Tibial nerve (tissue), 4 donors: ENCODE measurements at regions not wholly inside any gene's neighbourhood (a gene's known extent, or its start where the extent isn't known, plus 50 kb on each side); places are given as distances from the start of the nearest gene placed in this dataset.

Experiments
- EP300 ChIP-seq, 2 donors: sonication (generic); formaldehyde crosslinking; IDR thresholded peaks; one replicate each; pipeline ENCODE4 v1.6.1; 2017; ENCODE audit warnings: antibody characterized with exemption in 2 of 2, mild to moderate bottlenecking in 1 of 2
- POLR2A ChIP-seq, 2 donors: fragments of 450-650 bp; IDR thresholded peaks; one replicate each; pipeline ENCODE4 v1.6.1; 2017; ENCODE audit warnings: antibody characterized with exemption in 2 of 2, mild to moderate bottlenecking in 2 of 2, moderate library complexity in 2 of 2
- TF ChIP-seq, protein P1 (sequence below), 5 experiments: fragments of 200-600 bp in 3 of 5; fragments of 450-650 bp in 2 of 5; sonication (generic) in 3 of 5; IDR thresholded peaks; one replicate each; pipeline ENCODE4 v1.5.1; 2016 to 2019; ENCODE audit warnings: antibody characterized with exemption in 5 of 5, mild to moderate bottlenecking in 3 of 5, moderate library complexity in 2 of 5

DNA sequence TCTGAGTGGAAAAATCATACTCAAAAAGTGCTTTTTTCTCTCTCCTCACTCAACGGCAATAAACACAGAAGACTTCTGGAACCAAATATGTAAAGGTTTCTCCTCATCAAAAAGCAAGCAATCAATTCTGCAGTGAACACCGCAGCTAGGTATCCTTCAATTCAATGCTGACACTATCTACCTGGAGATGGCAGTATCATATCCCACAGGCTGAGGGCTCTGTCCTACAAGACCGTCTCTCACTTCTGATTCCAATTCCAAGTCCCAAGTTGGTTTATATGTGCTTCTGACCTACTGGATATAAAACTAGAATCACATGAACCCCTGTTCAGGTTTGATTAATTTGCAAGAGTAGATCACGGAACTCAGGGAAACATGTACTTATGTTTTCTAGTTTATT lies 59.7 kb upstream of the LUZP2 start:
- TF ChIP-seq, protein P1, sequence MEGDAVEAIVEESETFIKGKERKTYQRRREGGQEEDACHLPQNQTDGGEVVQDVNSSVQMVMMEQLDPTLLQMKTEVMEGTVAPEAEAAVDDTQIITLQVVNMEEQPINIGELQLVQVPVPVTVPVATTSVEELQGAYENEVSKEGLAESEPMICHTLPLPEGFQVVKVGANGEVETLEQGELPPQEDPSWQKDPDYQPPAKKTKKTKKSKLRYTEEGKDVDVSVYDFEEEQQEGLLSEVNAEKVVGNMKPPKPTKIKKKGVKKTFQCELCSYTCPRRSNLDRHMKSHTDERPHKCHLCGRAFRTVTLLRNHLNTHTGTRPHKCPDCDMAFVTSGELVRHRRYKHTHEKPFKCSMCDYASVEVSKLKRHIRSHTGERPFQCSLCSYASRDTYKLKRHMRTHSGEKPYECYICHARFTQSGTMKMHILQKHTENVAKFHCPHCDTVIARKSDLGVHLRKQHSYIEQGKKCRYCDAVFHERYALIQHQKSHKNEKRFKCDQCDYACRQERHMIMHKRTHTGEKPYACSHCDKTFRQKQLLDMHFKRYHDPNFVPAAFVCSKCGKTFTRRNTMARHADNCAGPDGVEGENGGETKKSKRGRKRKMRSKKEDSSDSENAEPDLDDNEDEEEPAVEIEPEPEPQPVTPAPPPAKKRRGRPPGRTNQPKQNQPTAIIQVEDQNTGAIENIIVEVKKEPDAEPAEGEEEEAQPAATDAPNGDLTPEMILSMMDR (IDR thresholded peaks at IDR 0.05), result no peak
- TF ChIP-seq EP300 (IDR thresholded peaks at IDR 0.05) (no peak), POLR2A (IDR thresholded peaks at IDR 0.05) (no peak)
